GM21786 (cell line): ENCODE measurements at regions not wholly inside any gene's neighbourhood (a gene's known extent, or its start where the extent isn't known, plus 50 kb on each side); places are given as distances from the start of the nearest gene placed in this dataset.

ENCODE experiments used
- ATAC-seq: cut with Tn5 transposase; IDR thresholded peaks from one replicate; pipeline ENCODE4 v1.9.1; 2021; ENCODE audit not compliant: unreplicated experiment

DNA sequence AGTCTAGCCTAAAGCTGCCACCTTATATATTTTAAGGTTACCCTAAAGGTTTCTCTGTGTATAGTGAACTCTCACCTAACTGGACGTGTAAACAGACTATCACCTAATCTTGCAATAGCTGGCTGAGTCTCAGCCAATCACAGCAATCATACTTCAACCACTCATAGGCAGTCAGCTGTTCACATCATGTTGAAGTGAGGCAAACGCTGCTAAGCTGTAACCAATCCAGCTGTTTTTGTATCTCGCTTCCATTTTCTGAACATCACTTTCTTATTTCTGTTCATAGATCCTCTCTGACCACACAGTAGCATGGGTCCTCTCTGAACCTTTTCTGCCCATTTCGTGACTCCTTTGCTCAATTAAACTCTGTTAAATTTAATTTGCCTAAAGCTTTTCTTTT lies 468.2 kb upstream of the POU3F3 start:
- no peak for ATAC-seq

DNA sequence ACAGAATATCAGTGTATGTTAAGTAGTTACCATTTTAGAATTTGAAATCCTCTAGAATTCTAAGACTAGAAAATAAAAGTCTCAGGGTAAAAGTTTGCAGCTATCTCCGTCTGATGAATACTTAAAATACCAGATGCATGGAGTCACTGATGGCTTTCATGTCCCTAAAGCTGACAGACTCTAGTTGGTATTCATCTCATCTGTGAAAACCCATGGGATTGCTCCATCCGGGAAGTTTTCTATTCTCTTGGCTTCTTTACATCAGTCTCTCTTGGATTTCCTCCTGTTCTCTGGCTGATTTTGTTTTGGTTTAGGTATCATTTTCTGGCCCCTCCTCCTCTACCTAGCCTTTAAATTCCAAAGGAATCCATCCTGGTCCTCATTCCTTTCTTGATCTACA lies 465.6 kb upstream of the POU3F3 start:
- no peak for ATAC-seq

GRCh38 chr2:104402825-104403224 lies 451.1 kb upstream of the POU3F3 start:
- no peak for ATAC-seq

GRCh38 chr2:104404526-104404925 lies 449.4 kb upstream of the POU3F3 start:
- no peak for ATAC-seq

- ATAC-seq, result no peak
Measured at GRCh38 chr2:104405623-104406022, 448.3 kb upstream of the POU3F3 start.

DNA sequence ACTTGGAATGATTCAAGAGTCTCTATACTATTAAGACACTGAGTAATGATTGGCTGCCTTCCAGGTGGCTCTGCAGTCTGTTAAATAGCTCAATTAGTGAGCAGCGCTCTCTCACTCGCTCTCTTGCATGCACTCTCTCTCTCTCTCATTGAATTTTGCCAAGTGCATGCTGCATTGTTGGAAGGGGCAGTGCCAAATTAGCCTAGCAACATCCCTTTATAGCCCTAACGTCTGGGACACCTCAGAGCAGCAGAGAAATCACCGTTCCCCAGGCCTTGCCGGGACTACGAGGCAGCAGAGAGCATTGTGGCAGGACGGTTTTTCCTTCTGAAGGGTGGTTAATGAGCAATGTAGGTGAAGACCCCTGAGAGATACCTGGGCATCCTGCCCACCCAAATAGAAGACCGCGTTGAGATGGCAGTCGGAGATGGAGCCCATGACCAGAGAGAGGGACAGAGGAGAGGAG lies 447.6 kb upstream of the POU3F3 start:
- ATAC-seq, result no peak

GRCh38 chr2:104407641-104408040 lies 446.3 kb upstream of the POU3F3 start:
- ATAC-seq, result no peak

GRCh38 chr2:104408266-104408665 lies 445.6 kb upstream of the POU3F3 start:
- ATAC-seq, result no peak

GRCh38 chr2:104410136-104410535 lies 443.8 kb upstream of the POU3F3 start:
- no peak for ATAC-seq

- ATAC-seq, result peak; percentile 62
Measured at GRCh38 chr2:104412384-104412783, 441.5 kb upstream of the POU3F3 start.

DNA sequence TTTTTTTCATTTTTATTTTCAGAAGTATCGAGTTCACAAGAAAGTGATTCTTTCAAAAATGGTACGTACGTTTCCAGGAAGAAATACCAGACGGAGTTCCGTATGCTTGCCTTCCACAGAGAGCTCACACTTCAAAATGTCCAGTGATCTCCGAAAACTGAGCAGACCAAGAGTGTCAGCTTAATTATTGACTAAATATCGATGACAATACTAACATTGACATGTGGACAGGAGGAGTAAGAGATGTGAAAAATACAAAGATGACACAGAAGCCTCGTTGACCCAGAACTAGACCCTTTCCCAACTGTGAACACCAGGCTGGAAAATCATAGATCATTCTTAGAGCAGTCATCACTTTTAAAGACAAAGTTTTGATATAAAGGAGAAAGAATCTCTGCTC lies 440.0 kb upstream of the POU3F3 start:
- ATAC-seq, result no peak

GRCh38 chr2:104415284-104415683 lies 438.6 kb upstream of the POU3F3 start:
- ATAC-seq, result no peak

- no peak for ATAC-seq
Measured at GRCh38 chr2:104416339-104417000, 437.4 kb upstream of the POU3F3 start.

DNA sequence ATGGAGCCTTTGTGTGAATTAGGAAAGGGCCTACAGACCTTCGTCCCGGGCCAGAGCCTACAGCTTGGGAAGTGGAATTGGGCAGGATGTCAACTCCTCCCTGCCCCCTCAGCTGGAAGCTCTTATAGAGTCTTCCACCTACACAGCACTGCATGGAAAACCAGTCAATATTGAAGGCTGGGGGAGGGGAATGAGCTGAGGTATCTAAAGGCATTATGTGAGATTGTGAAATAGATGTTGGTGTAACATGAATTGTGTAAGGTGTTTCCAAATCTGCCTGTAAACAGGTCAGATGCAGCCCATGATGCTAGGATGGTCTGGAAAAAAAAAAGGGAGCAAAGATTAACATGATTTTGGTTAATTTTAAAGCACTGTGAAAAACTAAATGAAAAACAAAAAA lies 433.5 kb upstream of the POU3F3 start:
- no peak for ATAC-seq

- no peak for ATAC-seq
Measured at GRCh38 chr2:104420953-104421352, 433.0 kb upstream of the POU3F3 start.

GRCh38 chr2:104425850-104426595 lies 427.9 kb upstream of the POU3F3 start:
- no peak for ATAC-seq

DNA sequence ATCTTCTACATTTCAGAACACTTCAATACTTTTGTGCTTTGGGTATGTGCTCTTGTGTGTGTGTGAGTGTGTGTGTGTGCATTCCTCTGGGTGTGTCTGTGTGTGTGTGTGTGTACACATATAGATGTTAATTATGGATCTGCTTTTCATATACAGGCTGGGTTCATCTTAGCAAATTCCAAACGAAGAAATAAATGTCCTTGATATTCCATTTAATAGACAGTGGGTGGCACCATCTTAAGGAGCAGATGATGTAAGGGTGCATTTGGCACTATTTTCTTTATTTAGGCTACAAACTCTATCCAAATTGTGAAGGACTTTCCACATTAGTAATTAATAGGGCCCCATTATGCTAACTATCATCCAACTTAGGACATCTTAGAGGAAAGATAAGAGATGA lies 425.8 kb upstream of the POU3F3 start:
- no peak for ATAC-seq

GRCh38 chr2:104429639-104430358 lies 424.1 kb upstream of the POU3F3 start:
- ATAC-seq, result no peak

- ATAC-seq, result no peak
Measured at GRCh38 chr2:104430359-104430740, 423.6 kb upstream of the POU3F3 start.

GRCh38 chr2:104430852-104431251 lies 423.1 kb upstream of the POU3F3 start:
- no peak for ATAC-seq

GRCh38 chr2:104431701-104432121 lies 422.2 kb upstream of the POU3F3 start:
- no peak for ATAC-seq

DNA sequence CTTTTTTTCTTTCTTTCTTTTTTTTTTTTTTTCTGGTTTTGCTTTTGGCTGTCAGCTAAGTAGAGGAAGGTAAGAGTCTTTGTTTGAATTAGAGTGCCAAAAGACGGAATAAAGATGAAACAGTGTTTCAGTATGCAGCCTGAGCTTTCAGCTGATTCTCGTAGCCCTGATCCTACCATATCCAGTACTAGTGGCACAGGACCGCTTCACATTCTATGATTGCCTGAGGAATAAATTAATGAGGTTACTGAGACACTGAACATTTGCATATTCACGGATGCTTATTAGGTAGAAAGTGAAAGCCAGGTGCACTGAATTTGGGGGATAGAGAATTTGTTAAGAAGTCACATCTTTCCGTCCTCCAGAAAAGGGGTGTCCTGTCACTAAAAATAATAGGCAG lies 421.5 kb upstream of the POU3F3 start:
- ATAC-seq, result no peak
